ENCODE measurements at regions not wholly inside any gene's neighbourhood (a gene's known extent, or its start where the extent isn't known, plus 50 kb on each side); places are given as distances from the start of the nearest gene placed in this dataset.

DNA sequence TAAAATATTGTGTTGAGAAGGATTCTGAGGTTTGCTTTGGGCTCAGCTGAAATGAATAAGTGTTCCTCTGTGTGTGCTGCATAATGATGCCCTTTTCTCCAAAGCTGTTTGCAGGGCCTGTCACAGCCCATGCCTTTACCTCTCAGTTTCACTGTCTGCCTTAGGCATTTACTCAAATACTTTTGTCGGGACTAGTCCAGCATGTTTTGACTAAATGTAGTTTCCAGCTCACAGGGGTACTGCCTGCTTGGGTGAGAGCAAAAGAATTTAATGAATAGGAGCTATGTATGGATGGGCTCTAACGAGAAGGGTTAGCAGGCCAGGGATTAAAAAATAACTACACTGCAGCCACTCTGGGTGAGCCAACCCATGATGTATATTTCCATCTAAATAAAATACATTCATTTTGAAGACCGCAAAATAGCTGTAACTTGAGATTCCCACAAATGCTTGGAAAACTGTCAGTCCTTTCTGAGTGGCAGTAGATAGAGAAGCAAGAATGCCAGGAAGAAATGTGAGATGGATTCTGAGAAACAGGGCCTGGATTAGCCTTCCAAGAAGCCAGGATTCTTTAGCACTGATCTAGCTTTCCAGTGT, 549.2 kb upstream of the TBL1XR1 start:
- intact Hi-C loops (cut with DNase I; ENCODE audit: low total_unique reads): no loop called here
- TF ChIP-seq, protein P1, sequence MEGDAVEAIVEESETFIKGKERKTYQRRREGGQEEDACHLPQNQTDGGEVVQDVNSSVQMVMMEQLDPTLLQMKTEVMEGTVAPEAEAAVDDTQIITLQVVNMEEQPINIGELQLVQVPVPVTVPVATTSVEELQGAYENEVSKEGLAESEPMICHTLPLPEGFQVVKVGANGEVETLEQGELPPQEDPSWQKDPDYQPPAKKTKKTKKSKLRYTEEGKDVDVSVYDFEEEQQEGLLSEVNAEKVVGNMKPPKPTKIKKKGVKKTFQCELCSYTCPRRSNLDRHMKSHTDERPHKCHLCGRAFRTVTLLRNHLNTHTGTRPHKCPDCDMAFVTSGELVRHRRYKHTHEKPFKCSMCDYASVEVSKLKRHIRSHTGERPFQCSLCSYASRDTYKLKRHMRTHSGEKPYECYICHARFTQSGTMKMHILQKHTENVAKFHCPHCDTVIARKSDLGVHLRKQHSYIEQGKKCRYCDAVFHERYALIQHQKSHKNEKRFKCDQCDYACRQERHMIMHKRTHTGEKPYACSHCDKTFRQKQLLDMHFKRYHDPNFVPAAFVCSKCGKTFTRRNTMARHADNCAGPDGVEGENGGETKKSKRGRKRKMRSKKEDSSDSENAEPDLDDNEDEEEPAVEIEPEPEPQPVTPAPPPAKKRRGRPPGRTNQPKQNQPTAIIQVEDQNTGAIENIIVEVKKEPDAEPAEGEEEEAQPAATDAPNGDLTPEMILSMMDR (IDR thresholded peaks at IDR 0.05 in 8 of 11, conservative IDR thresholded peaks at IDR 0.05 in 3 of 11): no peak
- no peak for TF ChIP-seq POLR2A (IDR thresholded peaks at IDR 0.05)
- no peak for TF ChIP-seq POLR2AphosphoS5 (IDR thresholded peaks at IDR 0.05)
- no peaks in the 10 kb centered on the region for H3K36me3 ChIP-seq
- no peaks in the 10 kb centered on the region for H3K4me1 ChIP-seq
- 77 to 91% (median 86%) methylated on average over 3 of the region's 3 CpGs for WGBS, 5 donors
- H3K4me3 ChIP-seq: no peak overlapping the region
- DNase-seq: no peak
- no peaks in the 10 kb centered on the region for H3K27me3 ChIP-seq (replicated peaks in 1 of 7)
- H3K27ac ChIP-seq: no peak overlapping the region
- no peaks in the 10 kb centered on the region for H3K9me3 ChIP-seq

DNA sequence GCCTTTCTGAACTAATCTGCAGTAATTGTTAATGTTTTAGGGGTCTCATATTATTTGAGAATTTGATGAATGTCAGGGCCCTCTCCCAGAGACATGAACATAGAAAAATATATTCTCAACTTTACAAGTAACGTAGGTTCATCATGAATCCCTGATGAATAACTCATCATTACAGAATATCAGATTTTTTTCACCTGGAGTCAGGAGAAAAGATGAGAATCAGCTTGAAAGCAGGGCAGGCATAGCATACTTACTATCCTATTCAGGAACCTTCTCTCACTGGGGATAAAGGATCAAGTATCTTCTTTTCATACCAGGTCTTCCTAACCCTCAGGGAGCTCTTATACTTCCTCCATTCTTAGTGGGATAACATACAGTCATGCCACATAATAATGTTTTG, 552.6 kb upstream of the TBL1XR1 start:
- no peaks in the 10 kb centered on the region for H3K9me3 ChIP-seq
- H3K4me1 ChIP-seq: peaks cover 0 to 22% (median 14%) of the 10 kb centered on the region in 6 donors
- DNase-seq: no peak
- no peaks in the 10 kb centered on the region for H3K36me3 ChIP-seq
- no peaks in the 10 kb centered on the region for H3K27me3 ChIP-seq (replicated peaks in 1 of 7)
- no peak overlapping the region for H3K4me3 ChIP-seq
- H3K27ac ChIP-seq: no peak overlapping the region
- 93 to 100% (median 98%) methylated on average over 1 of the region's 1 CpG for WGBS, 5 donors
- intact Hi-C loops (cut with DNase I; ENCODE audit: low total_unique reads): no loop called here
- TF ChIP-seq POLR2A (IDR thresholded peaks at IDR 0.05) (no peak), POLR2AphosphoS5 (IDR thresholded peaks at IDR 0.05) (no peak)
- TF ChIP-seq, protein P1 (IDR thresholded peaks at IDR 0.05 in 8 of 11, conservative IDR thresholded peaks at IDR 0.05 in 3 of 11): no peak

DNA sequence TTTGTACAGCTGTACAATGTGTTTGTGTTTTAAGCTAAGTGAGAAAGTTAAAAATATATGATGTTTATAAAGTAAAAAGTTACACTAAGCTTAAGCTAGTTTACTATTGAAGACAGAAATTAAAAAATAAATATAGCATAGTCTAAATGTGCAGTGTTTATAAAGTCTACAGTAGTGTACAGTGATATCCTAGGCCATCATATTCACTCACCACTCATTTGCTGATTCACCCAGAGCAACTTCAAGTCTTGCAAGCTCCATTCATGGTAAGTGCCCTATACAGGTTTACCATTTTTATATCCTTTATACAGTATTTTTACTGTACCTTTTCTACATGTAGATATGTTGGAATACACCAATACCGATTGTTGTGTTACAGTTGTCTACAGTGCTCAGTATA, 553.2 kb upstream of the TBL1XR1 start:
- no peak for TF ChIP-seq POLR2AphosphoS5 (IDR thresholded peaks at IDR 0.05)
- TF ChIP-seq, protein P1 (IDR thresholded peaks at IDR 0.05 in 8 of 11, conservative IDR thresholded peaks at IDR 0.05 in 3 of 11): no peak
- no peak for TF ChIP-seq POLR2A (IDR thresholded peaks at IDR 0.05)
- Histone ChIP-seq H3K36me3 (no peaks in the 10 kb centered on the region), H3K27me3 (replicated peaks in 1 of 7) (no peaks in the 10 kb centered on the region), H3K4me1 (peaks cover 0 to 23% (median 14%) of the 10 kb centered on the region in 6 donors), H3K4me3 (no peak overlapping the region), H3K9me3 (no peaks in the 10 kb centered on the region), H3K27ac (no peak overlapping the region)
- 90 to 100% (median 99%) methylated on average over 1 of the region's 1 CpG for whole genome bisulfite sequencing, 5 donors
- no peak for DNase-seq
- intact Hi-C loops (cut with DNase I; ENCODE audit: low total_unique reads): no loop called here

DNA sequence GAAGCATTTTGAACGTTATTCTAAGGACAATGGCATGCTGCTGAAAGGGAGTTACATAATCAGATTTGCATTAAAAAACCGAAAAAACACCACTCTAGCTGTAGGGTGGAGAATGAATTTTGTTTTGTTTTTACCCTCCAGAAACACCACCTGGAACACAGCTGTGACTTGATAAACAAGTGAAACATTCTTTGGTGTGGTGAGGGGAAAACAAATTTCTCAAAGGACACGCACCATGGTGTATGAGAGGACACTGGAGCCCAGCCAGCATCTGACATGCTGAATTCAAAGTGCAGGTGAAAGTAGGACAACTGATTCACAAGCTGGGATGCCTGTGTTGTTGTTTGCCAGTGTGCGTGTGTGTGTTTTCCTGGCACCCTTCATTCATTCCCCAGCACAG, 554.5 kb upstream of the TBL1XR1 start:
- WGBS, 5 donors: 73 to 82% (median 79%) methylated on average over 4 of the region's 4 CpGs
- Histone ChIP-seq H3K36me3 (no peaks in the 10 kb centered on the region), H3K4me1 (peaks cover 0 to 23% (median 14%) of the 10 kb centered on the region in 6 donors), H3K9me3 (no peaks in the 10 kb centered on the region), H3K27ac (no peak overlapping the region), H3K27me3 (replicated peaks in 1 of 7) (no peaks in the 10 kb centered on the region), H3K4me3 (no peak overlapping the region)
- intact Hi-C loops (cut with DNase I; ENCODE audit: low total_unique reads): no loop called here
- no peak for DNase-seq
- TF ChIP-seq, protein P1 (IDR thresholded peaks at IDR 0.05 in 8 of 11, conservative IDR thresholded peaks at IDR 0.05 in 3 of 11): no peak
- TF ChIP-seq POLR2A (IDR thresholded peaks at IDR 0.05) (no peak), POLR2AphosphoS5 (IDR thresholded peaks at IDR 0.05) (no peak)

Data from spleen (tissue), 11 donors.